HG03064 (cell line): ENCODE measurements at regions not wholly inside any gene's neighbourhood (a gene's known extent, or its start where the extent isn't known, plus 50 kb on each side); places are given as distances from the start of the nearest gene placed in this dataset.
"Not testable (repeated sequence)": the region's sequence is repeated elsewhere in the genome, so short reads cannot be mapped to it uniquely, and the experiment has no call there.

ENCODE experiments used
- ATAC-seq: cut with Tn5 transposase; IDR thresholded peaks from one replicate; pipeline ENCODE4 v1.9.1; 2021; ENCODE audit warnings: low read depth; ENCODE audit not compliant: unreplicated experiment

- no peak for ATAC-seq
Measured at GRCh38 chr3:147662705-147663104, 253.5 kb downstream of the ZIC1 start.

GRCh38 chr3:147669077-147669476 lies 259.9 kb downstream of the ZIC1 start:
- ATAC-seq = no peak

GRCh38 chr3:147672035-147672434 lies 262.9 kb downstream of the ZIC1 start:
- no peak for ATAC-seq

- ATAC-seq = no peak
Measured at GRCh38 chr3:147672436-147672835, 263.3 kb downstream of the ZIC1 start.

GRCh38 chr3:147675761-147676160 lies 266.6 kb downstream of the ZIC1 start:
- no peak for ATAC-seq

GRCh38 chr3:147680837-147681483 lies 271.8 kb downstream of the ZIC1 start:
- no peak for ATAC-seq

GRCh38 chr3:147688868-147689267 lies 279.7 kb downstream of the ZIC1 start:
- ATAC-seq = no peak

GRCh38 chr3:147699175-147699838 lies 290.1 kb downstream of the ZIC1 start:
- ATAC-seq = no peak

- ATAC-seq = no peak
Measured at GRCh38 chr3:147701195-147701594, 292.0 kb downstream of the ZIC1 start.

GRCh38 chr3:147702509-147702908 lies 293.3 kb downstream of the ZIC1 start:
- ATAC-seq = no peak

- no peak for ATAC-seq
Measured at GRCh38 chr3:147705651-147706051, 296.5 kb downstream of the ZIC1 start.

GRCh38 chr3:147710753-147711152 lies 301.6 kb downstream of the ZIC1 start:
- not testable (repeated sequence) for ATAC-seq

GRCh38 chr3:147712357-147712756 lies 303.2 kb downstream of the ZIC1 start:
- ATAC-seq = no peak

GRCh38 chr3:147712758-147713157 lies 303.6 kb downstream of the ZIC1 start:
- ATAC-seq = not testable (repeated sequence)

GRCh38 chr3:147713234-147714133 lies 304.3 kb downstream of the ZIC1 start:
- ATAC-seq = no peak

- no peak for ATAC-seq
Measured at GRCh38 chr3:147729641-147730040, 320.5 kb downstream of the ZIC1 start.

GRCh38 chr3:147730284-147730683 lies 321.1 kb downstream of the ZIC1 start:
- ATAC-seq = no peak

- ATAC-seq = no peak
Measured at GRCh38 chr3:147733217-147733616, 324.1 kb downstream of the ZIC1 start.

- ATAC-seq = no peak
Measured at GRCh38 chr3:147735616-147736015, 326.5 kb downstream of the ZIC1 start.

GRCh38 chr3:147736226-147736625 lies 327.1 kb downstream of the ZIC1 start:
- no peak for ATAC-seq

- no peak for ATAC-seq
Measured at GRCh38 chr3:147737376-147737775, 328.2 kb downstream of the ZIC1 start.
